Lung (tissue), 11 donors: ENCODE measurements at regions not wholly inside any gene's neighbourhood (a gene's known extent, or its start where the extent isn't known, plus 50 kb on each side); places are given as distances from the start of the nearest gene placed in this dataset.

ENCODE experiments used
- ATAC-seq: fragments of 200-7000 bp; cut with Tn5 transposase; one replicate; pipeline ENCODE4 v1.9.1; 2020; ENCODE audit warnings: moderate number of reproducible peaks; ENCODE audit not compliant: insufficient read depth, low FRiP score
- DNase-seq, 3 donors: peaks; one replicate each; pipeline ENCODE4 v3.0.0-alpha.2; 2013 to 2017
- H3K27ac ChIP-seq, 2 donors: one replicate each; pipeline ENCODE4 v1.5.1; 2013; ENCODE audit warnings: mild to moderate bottlenecking in 2 of 2, moderate library complexity in 2 of 2, control low read depth in 1 of 2, inconsistent platforms in 1 of 2, low read depth in 1 of 2, low read length in 1 of 2
- H3K27me3 ChIP-seq, 3 donors: one replicate each; pipeline ENCODE4 v1.5.1; 2013; ENCODE audit warnings: low read length in 2 of 3; ENCODE audit not compliant: control insufficient read depth in 3 of 3, insufficient read depth in 3 of 3
- H3K36me3 ChIP-seq, 4 donors: one replicate each; pipeline ENCODE4 v1.5.1; 2013; ENCODE audit warnings: low read length in 4 of 4, mild to moderate bottlenecking in 1 of 4, moderate library complexity in 1 of 4; ENCODE audit not compliant: control insufficient read depth in 4 of 4, insufficient read depth in 4 of 4
- H3K4me1 ChIP-seq, 5 donors: one replicate each; pipeline ENCODE4 v1.5.1; 2013; ENCODE audit warnings: low read length in 5 of 5, mild to moderate bottlenecking in 2 of 5, moderate library complexity in 1 of 5; ENCODE audit not compliant: control insufficient read depth in 5 of 5, insufficient read depth in 5 of 5
- H3K4me3 ChIP-seq: one replicate; pipeline ENCODE4 v1.5.1; 2013; ENCODE audit warnings: mild to moderate bottlenecking, control low read depth, moderate library complexity
- H3K9ac ChIP-seq, 2 donors: one replicate each; pipeline ENCODE4 v1.5.1; 2013; ENCODE audit warnings: low read length in 2 of 2, control low read depth in 1 of 2; ENCODE audit not compliant: insufficient read depth in 1 of 2
- H3K9me3 ChIP-seq, 4 donors: one replicate each; pipeline ENCODE4 v1.5.1; 2013; ENCODE audit warnings: low read length in 3 of 4, mild to moderate bottlenecking in 1 of 4, moderate library complexity in 1 of 4; ENCODE audit not compliant: control insufficient read depth in 4 of 4, insufficient read depth in 3 of 4
- CTCF ChIP-seq: IDR thresholded peaks from 2 replicates; pipeline ENCODE4 v1.5.1; 2012; ENCODE audit warnings: mild to moderate bottlenecking; ENCODE audit errors: control extremely low read depth, extremely low read depth
- WGBS, 2 donors: extraction: QIAGEN DNeasy Blood & Tissue Kit; methylation state at CpG; one replicate each; pipeline ENCODE4 v1.1.7; 2013; 5-methylcytosine and 5-hydroxymethylcytosine counted together
- donor health status: control.
- donor health status: control.
- donor health status: Bipolar disorder and iron deficiency.
- donor health status: healthy.
- donor health status: DM: yes; HTN: yes; CAD: no.

DNA sequence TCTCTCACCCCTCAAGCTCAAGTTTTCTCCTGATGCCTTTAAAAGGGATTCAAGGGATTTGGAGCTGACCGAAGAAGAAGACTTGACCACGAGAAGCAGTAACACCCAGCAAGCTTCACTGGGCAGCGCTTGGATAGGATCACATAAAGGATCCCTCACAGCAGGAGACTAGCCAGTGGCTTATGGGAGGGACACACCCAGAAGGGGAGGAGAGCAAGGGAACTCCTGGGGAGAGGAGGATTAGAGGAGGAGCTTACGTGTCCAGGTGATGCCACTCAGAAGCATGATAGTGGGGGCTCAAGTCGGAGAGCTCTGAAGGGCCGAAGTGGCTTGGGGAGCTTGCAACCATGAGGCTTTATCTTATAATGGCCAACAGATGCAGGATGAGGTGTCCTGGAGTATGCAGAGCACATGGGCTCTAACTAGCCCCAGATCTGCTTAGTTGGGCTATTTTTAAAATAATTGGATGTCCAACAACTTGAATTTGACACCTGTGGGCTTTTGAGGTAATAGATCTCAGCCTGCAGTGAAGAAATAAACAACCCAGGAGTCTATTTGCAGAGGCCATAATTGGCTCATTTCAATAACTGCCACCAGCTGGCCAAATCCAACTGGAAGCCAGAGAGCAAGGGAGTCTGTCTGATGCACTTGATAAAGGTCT is 137.9 kb upstream of the EXOC2 start:
- Histone ChIP-seq H3K27me3 (no peaks in the 10 kb centered on the region), H3K9ac (no peak overlapping the region), H3K4me1 (peaks cover 0 to 16% (median 5%) of the 10 kb centered on the region in 5 donors), H3K36me3 (no peaks in the 10 kb centered on the region), H3K9me3 (peaks cover 0 to 8% (median 5%) of the 10 kb centered on the region in 4 donors), H3K27ac (no peak overlapping the region), H3K4me3 (no peak overlapping the region)
- no peak for ATAC-seq
- 92 to 93% methylated on average over 6 of the region's 6 CpGs for WGBS, 2 donors
- TF ChIP-seq CTCF, result no peak
- DNase-seq, result no peak

- H3K9me3 ChIP-seq, result peaks cover 0 to 8% (median 5%) of the 10 kb centered on the region in 4 donors
- 50 to 65% methylated on average over 4 of the region's 4 CpGs for WGBS, 2 donors
- DNase-seq, result no peak
- no peaks in the 10 kb centered on the region for H3K36me3 ChIP-seq
- peaks cover 0 to 5% (median 0%) of the 10 kb centered on the region in 5 donors for H3K4me1 ChIP-seq
- no peaks in the 10 kb centered on the region for H3K27me3 ChIP-seq
- H3K4me3 ChIP-seq, result no peak overlapping the region
- no peak overlapping the region for H3K27ac ChIP-seq
- H3K9ac ChIP-seq, result no peak overlapping the region
- ATAC-seq, result no peak
- TF ChIP-seq CTCF, result no peak
Measured at GRCh38 chr6:829656-830055, 136.7 kb upstream of the EXOC2 start.

- DNase-seq, result no peak
- H3K9ac ChIP-seq, result no peak overlapping the region
- H3K4me3 ChIP-seq, result no peak overlapping the region
- no peaks in the 10 kb centered on the region for H3K36me3 ChIP-seq
- H3K9me3 ChIP-seq, result peaks cover 0 to 8% (median 5%) of the 10 kb centered on the region in 4 donors
- no peak overlapping the region for H3K27ac ChIP-seq
- ATAC-seq, result no peak
- 91 to 96% methylated on average over 1 of the region's 1 CpG for WGBS, 2 donors
- H3K4me1 ChIP-seq, result no peaks in the 10 kb centered on the region
- no peak for TF ChIP-seq CTCF
- H3K27me3 ChIP-seq, result no peaks in the 10 kb centered on the region
Measured at GRCh38 chr6:827431-827830, 134.5 kb upstream of the EXOC2 start.

DNA sequence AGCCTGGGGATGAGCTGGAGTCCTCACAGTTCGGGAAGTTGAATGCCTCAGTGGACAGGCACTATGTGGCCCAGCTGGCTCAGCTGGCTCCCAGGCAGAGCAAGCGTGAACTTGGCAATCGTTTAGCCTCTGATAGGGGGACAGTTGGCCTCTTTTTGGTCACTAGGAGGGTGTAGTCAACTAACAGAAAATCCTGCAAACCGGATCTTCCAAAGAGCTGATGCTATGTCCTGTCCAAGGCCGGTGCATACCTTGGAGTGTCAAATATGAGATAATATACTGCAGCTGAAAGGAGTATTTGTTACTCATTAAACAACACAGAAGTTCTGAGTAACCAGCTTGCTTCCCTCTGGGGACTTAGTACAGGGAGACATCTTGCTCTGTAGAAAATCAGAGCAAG is 126.2 kb upstream of the EXOC2 start:
- ATAC-seq, result no peak
- H3K27ac ChIP-seq, result no peak overlapping the region
- TF ChIP-seq CTCF, result no peak

More for the DNA sequence above, 126.2 kb upstream of the EXOC2 start:
- DNase-seq, result no peak
- peaks cover 0 to 10% (median 0%) of the 10 kb centered on the region in 5 donors for H3K4me1 ChIP-seq
- no peaks in the 10 kb centered on the region for H3K27me3 ChIP-seq
- no peaks in the 10 kb centered on the region for H3K9me3 ChIP-seq
- WGBS, 2 donors, result 64 to 85% methylated on average over 5 of the region's 5 CpGs
- H3K9ac ChIP-seq, result no peak overlapping the region
- H3K4me3 ChIP-seq, result no peak overlapping the region
- H3K36me3 ChIP-seq, result no peaks in the 10 kb centered on the region
